HCT116 (cell line): ENCODE measurements at regions not wholly inside any gene's neighbourhood (a gene's known extent, or its start where the extent isn't known, plus 50 kb on each side); places are given as distances from the start of the nearest gene placed in this dataset.

ENCODE experiments used
- ATF3 ChIP-seq: IDR thresholded peaks from 2 replicates; pipeline ENCODE4 v1.6.1; 2012
- CTCF ChIP-seq, 3 experiments: fragments of 200-600 bp in 1 of 3; sonication (generic) in 1 of 3; IDR thresholded peaks in 2 of 3; conservative IDR thresholded peaks in 1 of 3; 2 replicates each; pipeline ENCODE4 v1.5.1; 2012 to 2017; ENCODE audit warnings: low read depth in 2 of 3, low read length in 2 of 3, antibody characterized with exemption in 1 of 3, borderline replicate concordance in 1 of 3, control low read depth in 1 of 3, mild to moderate bottlenecking in 1 of 3, mixed read lengths in 1 of 3, mixed run types in 1 of 3, moderate library complexity in 1 of 3; ENCODE audit not compliant: insufficient read depth in 1 of 3
- EGR1 ChIP-seq: IDR thresholded peaks from 2 replicates; pipeline ENCODE4 v1.6.1; 2012; ENCODE audit warnings: low read depth
- EZH2 ChIP-seq: fragments of 200-600 bp; sonication (generic); IDR thresholded peaks from 2 replicates; pipeline ENCODE4 v1.6.1; 2017; ENCODE audit warnings: antibody characterized with exemption, mixed run types
- EZH2phosphoT487 ChIP-seq: fragments of 200-600 bp; IDR thresholded peaks from 2 replicates; pipeline ENCODE4 v1.6.1; 2018; ENCODE audit warnings: antibody characterized with exemption, borderline replicate concordance
- JUND ChIP-seq: IDR thresholded peaks from 2 replicates; pipeline ENCODE4 v1.6.1; 2012
- POLR2A ChIP-seq: IDR thresholded peaks from 2 replicates; pipeline ENCODE4 v1.7.0; 2011; ENCODE audit warnings: borderline replicate concordance; ENCODE audit not compliant: insufficient read depth, insufficient read length; ENCODE audit errors: extremely low read depth
- POLR2AphosphoS5 ChIP-seq: IDR thresholded peaks from 2 replicates; pipeline ENCODE4 v1.6.1; 2011; ENCODE audit warnings: mild to moderate bottlenecking, low read depth, low read length, moderate library complexity
- YY1 ChIP-seq: IDR thresholded peaks from 2 replicates; pipeline ENCODE4 v1.6.1; 2011; ENCODE audit warnings: low read length, low read depth, moderate library complexity, mild to moderate bottlenecking; ENCODE audit not compliant: insufficient replicate concordance; ENCODE audit errors: extremely low read depth
- ZBTB33 ChIP-seq: IDR thresholded peaks from 2 replicates; pipeline ENCODE4 v1.6.1; 2011; ENCODE audit warnings: mild to moderate bottlenecking, low read length, moderate library complexity; ENCODE audit not compliant: insufficient replicate concordance; ENCODE audit errors: extremely low read depth
- ZNF274 ChIP-seq: fragments of 200-500 bp; sonication (Bioruptor generic); IDR thresholded peaks from 2 replicates; pipeline ENCODE4 v1.6.1; 2014; ENCODE audit warnings: mild to moderate bottlenecking, low read depth, low read length, inconsistent platforms

- TF ChIP-seq CTCF (IDR thresholded peaks at IDR 0.05 in 2 of 3, conservative IDR thresholded peaks at IDR 0.05 in 1 of 3; ENCODE audit: borderline replicate concordance in 1 of 3, insufficient read depth in 1 of 3, low read depth in 2 of 3, low read length in 2 of 3) (no peak), JUND (no peak), EZH2 (no peak), EGR1 (no peak), ATF3 (no peak), ZNF274 (no peak), ZBTB33 (no peak), POLR2A (no peak), EZH2phosphoT487 (no peak), POLR2AphosphoS5 (no peak), YY1 (no peak)
Measured at GRCh38 chr9:78713614-78714405, 416.9 kb downstream of the PSAT1 start.
